Bronchial epithelial cell (primary cell): ENCODE measurements at regions not wholly inside any gene's neighbourhood (a gene's known extent, or its start where the extent isn't known, plus 50 kb on each side); places are given as distances from the start of the nearest gene placed in this dataset.

Source experiments
- DNase-seq: peaks from one replicate; pipeline ENCODE4 v3.0.0-alpha.2; 2010; ENCODE audit warnings: low read depth
- FAIRE-seq: peaks from 2 replicates; lab custom pipeline; 2011; peaks lifted over from hg19 to GRCh38; lab: Jason Lieb, UNC
- H3K27me3 ChIP-seq: 2 replicates; pipeline ENCODE4 v1.5.1; 2011; ENCODE audit warnings: low read length; ENCODE audit not compliant: control insufficient read depth, insufficient read depth
- H3K36me3 ChIP-seq: 2 replicates; pipeline ENCODE4 v1.5.1; 2011; ENCODE audit warnings: low read length; ENCODE audit not compliant: control insufficient read depth, insufficient read depth
- H3K4me3 ChIP-seq: 2 replicates; pipeline ENCODE4 v1.5.1; 2011; ENCODE audit warnings: mild to moderate bottlenecking, low read depth, low read length, control low read depth
- TF ChIP-seq, protein P1 (sequence below): IDR thresholded peaks from 2 replicates; pipeline ENCODE4 v1.5.1; 2011; ENCODE audit warnings: mild to moderate bottlenecking, moderate library complexity, low read length, control low read depth, inconsistent platforms; ENCODE audit not compliant: insufficient read depth, severe bottlenecking

DNA sequence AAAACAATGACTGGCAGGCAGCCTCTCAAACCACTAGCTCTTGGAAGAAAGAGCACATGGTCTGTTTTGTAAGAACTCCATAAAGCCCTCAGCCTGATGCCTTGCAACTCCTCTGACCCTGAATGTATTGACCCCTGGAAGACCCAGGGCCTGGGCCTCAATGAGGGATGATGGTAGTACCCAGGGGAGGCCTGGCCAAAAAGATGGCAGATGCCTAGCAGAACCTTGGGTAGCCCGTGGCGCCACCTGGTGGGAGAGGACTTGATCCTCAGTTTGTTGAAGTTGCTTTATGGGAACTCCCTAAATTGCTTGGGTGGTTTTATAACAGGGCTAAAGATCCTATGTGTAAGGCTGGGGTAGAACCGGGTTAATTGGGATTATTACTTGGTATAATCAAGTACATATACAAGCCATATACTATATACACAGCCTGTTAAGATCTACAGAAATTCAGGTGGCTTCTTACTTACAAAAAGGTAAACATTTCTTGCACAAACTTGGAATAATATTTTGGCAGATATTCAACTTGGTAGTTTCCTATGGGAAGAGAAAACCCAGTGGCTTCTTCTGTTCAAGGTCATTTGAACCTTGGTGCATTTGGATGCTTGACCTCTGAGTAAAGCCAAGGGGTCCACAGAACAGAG lies 95.8 kb upstream of the CACUL1 start:
- no peaks in the 10 kb centered on the region for H3K27me3 ChIP-seq
- no peaks in the 10 kb centered on the region for H3K36me3 ChIP-seq
- DNase-seq = peak; percentile 69
- no peak overlapping the region for H3K4me3 ChIP-seq
- FAIRE-seq = no peak
- TF ChIP-seq, protein P1, sequence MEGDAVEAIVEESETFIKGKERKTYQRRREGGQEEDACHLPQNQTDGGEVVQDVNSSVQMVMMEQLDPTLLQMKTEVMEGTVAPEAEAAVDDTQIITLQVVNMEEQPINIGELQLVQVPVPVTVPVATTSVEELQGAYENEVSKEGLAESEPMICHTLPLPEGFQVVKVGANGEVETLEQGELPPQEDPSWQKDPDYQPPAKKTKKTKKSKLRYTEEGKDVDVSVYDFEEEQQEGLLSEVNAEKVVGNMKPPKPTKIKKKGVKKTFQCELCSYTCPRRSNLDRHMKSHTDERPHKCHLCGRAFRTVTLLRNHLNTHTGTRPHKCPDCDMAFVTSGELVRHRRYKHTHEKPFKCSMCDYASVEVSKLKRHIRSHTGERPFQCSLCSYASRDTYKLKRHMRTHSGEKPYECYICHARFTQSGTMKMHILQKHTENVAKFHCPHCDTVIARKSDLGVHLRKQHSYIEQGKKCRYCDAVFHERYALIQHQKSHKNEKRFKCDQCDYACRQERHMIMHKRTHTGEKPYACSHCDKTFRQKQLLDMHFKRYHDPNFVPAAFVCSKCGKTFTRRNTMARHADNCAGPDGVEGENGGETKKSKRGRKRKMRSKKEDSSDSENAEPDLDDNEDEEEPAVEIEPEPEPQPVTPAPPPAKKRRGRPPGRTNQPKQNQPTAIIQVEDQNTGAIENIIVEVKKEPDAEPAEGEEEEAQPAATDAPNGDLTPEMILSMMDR = peak; percentile 82

- DNase-seq = no peak
- Histone ChIP-seq H3K36me3 (no peaks in the 10 kb centered on the region), H3K27me3 (no peaks in the 10 kb centered on the region), H3K4me3 (no peak overlapping the region)
- TF ChIP-seq, protein P1 = no peak
- no peak for FAIRE-seq
Observed at GRCh38 chr10:118851062-118852035, 96.6 kb upstream of the CACUL1 start.

DNA sequence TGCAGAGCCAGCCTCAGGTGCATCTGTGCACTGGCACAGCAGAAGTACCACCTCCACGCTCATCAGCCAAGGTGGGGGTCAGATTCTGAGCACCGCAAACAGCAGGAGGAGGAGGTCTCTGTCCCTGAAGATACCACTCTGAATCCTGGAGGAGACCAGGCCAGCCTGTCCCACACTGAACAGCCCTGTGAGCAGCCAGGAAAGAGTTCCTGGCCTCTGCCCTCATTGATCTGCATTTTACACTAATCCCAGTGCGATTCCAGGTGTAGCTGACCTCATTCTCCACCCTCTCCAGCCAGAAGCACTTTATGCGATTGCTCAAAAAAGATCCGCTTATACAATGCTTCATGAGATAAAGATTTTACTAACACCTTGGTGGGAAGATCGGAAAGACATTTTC lies 99.1 kb upstream of the CACUL1 start:
- no peaks in the 10 kb centered on the region for H3K27me3 ChIP-seq
- H3K4me3 ChIP-seq = no peak overlapping the region
- no peak for DNase-seq
- TF ChIP-seq, protein P1 = no peak
- FAIRE-seq = no peak
- H3K36me3 ChIP-seq = no peaks in the 10 kb centered on the region

DNA sequence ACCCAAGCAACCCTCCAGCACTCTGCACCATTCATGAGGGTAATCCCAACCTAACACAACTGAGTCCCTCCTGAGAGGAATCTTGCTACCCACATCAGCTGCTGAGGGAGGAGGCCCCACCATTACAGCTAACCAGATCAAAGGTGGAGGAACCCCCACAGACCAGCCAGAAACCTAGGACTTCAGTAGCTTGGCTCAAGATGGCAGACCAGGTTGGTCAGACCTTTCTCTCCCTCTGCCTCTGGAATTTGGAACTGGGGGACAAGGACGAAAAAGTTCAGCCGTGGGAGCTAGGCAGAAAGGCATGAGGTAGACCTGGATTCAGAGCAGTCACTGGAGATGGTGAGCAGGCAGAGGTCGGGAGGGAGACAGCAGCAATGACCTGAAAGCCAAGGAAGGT lies 101.3 kb upstream of the CACUL1 start:
- TF ChIP-seq, protein P1 = no peak
- no peaks in the 10 kb centered on the region for H3K36me3 ChIP-seq
- DNase-seq (no peak), FAIRE-seq (no peak)
- H3K4me3 ChIP-seq = no peak overlapping the region
- H3K27me3 ChIP-seq = no peaks in the 10 kb centered on the region

- no peaks in the 10 kb centered on the region for H3K36me3 ChIP-seq
- FAIRE-seq = no peak
- TF ChIP-seq, protein P1 = no peak
- no peak for DNase-seq
- H3K27me3 ChIP-seq = no peaks in the 10 kb centered on the region
- H3K4me3 ChIP-seq = no peak overlapping the region
Observed at GRCh38 chr10:118865998-118866693, 111.4 kb upstream of the CACUL1 start.
